ENCODE measurements at regions not wholly inside any gene's neighbourhood (a gene's known extent, or its start where the extent isn't known, plus 50 kb on each side); places are given as distances from the start of the nearest gene placed in this dataset.
"Not testable (repeated sequence)": the region's sequence is repeated elsewhere in the genome, so short reads cannot be mapped to it uniquely, and the experiment has no call there.

DNA sequence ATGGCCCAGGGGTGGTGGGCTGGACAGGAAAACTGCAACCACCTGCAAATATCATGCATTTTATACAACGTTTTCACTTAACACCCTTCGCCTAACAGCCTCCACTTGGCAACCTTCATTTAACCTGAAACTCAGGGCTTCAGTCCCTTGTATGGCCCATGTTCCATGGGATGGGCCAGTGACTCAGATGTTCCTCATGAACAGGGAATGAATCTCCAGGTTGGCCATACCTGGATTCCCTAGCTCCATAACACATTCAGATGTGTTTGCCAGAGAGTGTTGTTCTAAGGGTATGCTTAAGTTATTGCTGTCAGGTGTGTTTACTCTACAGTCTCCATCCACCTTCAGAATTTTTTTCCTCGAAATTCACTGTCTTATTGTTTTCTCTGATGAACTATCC, 316.9 kb downstream of the JRKL start:
- no peak for DNase-seq

DNA sequence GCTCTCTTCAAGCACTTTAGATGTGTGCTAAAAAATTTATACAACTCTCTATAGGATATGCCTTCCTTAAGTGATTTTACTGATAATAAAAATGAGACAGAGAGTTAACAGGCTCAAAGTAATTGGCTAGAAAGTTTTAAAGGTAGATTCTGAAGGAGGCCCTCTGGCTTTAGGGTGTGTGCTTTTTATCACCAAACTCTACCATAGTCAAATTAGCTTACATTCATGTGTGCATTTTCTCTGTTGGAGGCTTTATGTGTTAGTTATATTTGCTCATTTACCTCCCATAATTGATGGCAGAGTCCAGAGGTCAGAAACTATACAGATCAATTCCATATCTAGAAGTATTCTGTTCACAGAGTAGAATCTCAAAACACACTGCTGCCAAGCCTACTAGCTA, 317.5 kb downstream of the JRKL start:
- no peak for DNase-seq

DNA sequence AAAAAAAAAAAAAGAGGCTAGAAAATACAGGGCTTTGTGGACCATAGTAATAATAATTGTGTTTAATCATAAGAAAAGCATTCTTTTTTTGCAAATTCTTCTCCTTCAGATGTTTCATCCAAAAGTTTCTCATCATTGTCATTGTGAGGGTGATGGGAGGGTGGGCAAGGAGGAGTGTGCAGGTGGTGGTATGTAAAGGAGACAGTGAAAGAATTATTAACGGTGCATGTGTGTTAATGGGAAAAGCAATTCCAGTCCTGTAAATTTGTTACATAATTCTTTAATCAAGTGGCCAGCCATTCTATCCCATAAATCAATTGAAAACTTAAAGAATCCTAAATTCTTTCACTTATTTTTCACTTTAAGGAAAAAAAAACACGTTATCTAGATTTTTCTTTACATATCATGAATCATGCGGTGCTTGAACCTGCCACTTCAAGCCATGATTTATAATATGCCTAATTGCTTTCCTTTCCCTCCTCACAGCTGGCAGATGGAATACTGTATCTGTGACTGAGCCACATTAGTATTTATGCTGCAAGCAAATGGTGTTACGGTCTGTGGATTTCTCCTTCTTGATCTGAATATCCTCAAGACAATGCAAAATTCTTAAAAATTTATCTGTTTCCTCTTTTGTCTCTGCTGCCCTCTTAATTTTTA, 318.5 kb downstream of the JRKL start:
- DNase-seq: peak; percentile 3

DNA sequence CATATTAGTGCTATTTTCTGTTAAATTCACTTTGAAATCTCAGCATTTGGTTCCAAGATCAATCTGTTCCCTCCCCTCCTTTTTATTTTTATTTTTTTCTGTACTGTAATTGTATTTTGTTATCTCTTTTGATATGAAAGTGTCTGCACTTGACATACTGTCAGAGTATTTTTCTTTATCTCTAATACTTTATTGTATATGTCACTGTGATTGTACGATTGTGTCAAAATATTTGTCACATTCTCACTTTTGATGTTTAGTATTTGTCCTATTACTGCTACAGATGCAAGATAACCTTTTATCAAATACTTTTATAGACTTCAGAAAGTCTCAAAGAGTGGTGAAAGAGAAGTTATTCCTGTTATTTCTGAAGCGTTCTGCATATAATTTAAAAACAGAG, 323.5 kb downstream of the JRKL start:
- no peak for DNase-seq

DNA sequence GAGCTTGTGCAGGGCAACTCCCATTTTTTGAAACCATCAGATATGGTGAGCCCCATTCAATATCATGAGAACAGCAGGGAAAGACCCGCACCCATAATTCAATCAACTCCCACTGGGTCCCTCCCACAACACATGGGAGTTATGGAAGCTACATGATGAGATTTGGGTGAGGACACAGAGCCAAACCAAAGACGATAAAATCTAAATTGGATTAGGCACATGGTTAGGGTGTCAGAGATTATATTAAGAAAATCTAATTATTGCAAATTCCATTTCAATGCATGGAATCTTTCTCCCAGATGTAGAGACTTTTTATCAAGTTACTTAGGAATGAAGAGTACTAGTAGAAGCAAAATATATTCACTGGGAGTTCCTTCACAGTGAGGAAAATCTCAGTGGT, 324.9 kb downstream of the JRKL start:
- no peak for DNase-seq

DNA sequence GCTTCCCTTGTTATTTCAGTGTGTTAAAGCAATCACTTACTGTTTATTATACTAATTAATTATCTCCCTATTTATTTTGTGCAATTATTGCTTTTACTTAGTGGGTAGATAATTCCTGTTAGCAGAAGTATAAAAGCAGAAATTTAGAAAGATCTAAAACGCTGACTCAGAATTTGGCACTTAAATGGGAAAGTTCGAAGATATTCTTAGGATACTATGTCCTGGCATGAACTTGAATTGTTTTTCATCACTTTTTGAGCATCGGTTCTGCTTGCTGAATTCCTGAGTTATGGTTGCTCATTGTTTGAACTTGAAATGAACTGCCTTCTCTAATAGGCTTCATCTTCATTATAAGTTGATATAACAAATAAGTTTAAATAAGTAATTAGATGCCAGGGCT, 325.4 kb downstream of the JRKL start:
- no peak for DNase-seq

DNA sequence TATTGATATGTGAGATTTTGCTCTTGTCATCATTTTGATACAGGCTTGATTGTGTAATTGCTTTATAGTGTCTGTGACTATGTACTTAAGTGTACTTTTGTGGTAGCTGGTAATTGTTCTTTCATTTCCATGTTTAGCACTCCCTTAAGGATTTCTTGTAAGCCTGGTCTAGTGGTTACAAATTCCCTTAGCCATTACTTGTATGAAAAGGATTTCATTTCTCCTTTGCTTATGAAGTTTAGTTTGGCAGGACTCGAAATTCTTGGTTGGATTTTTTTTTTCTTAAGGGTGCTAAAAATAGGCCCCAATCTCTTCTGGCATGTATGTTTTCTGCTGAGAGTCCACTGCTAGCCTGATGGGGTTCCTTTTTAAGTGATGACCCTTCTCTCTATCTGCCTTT, 346.8 kb downstream of the JRKL start:
- DNase-seq: no peak

DNA sequence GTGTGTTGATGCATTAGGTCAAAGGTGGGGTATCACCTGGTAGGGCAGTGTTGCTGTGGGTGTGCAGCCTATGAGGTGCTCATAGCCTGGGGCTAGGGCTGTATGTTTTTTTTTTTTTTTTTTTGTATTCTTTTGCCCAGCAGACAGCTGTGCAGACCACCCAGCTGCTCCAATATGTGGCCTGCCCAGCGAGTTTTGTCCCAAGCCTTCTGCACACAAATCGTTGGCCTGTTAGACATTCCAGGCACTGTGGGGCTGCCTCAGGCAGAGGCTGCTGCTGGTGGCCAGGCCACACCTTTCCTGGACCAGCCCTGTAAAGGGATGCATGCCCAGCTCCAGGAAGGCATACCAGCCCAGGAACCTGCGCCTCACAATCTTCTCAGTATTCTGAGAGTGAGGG, 348.5 kb downstream of the JRKL start:
- no peak for DNase-seq

DNA sequence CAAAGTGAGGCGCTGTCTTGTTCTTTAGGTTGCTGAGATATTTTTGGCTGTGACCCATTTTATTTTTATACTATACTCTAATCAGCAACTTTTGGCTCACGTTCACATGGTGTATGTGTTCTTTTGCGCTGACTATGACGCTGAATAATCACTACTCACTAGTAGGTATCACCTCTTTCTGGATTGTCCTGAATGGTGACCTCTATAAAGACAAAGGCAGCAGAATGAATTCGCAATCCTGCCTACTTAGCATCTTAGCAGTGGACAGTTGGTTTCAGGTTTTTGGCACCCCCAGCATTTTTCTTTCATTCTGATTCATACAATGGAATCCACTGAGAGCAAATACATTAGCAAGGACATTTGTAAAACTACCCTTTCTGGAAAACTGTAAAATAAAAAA, 351.3 kb downstream of the JRKL start:
- no peak for DNase-seq

DNA sequence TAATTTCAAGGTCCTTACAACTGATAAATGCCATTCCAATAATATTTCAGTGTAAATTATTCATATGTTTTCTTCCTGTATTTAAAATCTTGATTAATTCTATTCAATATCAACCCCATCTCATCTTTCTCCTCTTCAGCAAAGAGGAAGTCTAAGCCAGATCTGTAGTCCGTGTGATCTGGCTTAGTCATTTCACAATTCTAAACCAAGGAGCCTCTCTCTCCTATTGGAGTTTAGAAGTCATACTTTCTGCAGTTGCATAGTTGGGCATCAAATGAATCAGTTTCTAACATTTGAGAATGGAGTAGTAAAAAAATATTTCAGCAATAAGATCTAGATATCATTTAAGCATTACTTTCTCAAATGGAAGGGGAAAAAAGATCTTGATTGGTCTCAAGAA, 354.9 kb downstream of the JRKL start:
- no peak for DNase-seq

DNA sequence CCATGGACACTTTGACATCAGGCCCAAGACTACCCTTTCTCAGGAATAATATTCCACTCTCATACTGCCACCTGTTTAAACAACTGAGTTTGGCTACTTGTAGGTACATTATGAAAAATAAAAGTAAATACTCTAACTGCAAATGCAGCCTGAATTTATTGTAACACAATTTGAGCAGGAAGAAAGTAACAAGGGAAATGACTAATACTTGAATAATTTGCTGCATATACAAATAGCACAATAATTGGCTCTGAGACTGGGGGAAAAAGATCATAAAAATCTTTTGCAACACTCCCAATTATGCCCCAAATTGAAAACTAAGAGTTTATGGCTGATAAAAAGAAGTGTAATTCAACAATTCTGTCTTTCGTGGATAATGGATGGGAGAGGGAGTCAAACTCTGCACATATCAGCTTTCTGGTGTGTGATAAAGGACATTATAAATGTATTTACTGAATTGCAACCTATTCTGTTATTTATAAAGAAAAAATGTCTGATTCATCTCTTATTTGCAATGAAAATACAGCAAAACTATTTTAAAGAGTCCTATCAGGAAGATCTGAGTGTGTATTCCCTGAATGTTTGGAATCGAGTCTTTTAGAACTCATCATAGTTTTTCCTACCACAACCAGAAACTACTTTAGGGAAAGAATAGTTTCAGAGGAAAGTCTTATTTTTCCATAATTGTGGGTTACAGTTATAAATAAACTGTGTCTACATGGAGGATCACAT, 359.0 kb downstream of the JRKL start:
- no peak for DNase-seq

DNA sequence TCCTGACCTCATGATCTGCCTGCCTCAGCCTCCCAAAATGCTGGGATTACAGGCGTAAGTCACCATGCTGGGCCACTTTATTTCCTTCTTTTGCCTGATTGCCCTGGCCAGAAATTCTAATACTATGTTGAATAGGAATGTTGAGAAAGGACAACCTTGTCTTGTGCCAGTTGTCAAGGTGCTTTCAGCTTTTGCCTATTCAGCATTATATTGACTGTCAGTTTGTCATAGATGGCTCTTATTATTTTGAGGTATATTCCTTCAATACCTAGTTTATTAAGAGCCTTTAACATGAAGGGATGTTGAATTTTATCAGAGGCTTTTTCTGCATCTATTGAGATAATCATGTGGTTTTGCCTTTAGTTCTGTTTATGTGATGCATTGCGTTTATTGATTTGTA, 362.0 kb downstream of the JRKL start:
- DNase-seq: not testable (repeated sequence)

DNA sequence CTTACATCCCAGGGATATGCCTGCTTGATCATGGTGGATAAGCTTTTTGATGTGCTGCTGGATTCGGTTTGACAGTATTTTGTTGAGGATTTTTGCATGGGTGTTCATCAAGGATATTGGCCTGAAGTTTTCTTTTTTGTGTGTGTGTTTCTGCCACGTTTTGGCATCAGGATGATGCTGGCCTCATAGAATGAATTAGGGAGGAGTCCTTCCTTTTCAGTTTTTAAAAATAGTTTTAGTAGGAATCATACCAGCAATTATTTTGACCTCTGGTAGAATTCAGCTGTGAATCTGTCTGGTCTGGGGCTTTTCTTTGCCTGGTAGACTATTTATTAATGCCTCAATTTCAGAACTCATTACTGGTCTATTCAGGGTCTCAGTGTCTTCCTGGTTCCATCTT, 362.4 kb downstream of the JRKL start:
- no peak for DNase-seq

DNA sequence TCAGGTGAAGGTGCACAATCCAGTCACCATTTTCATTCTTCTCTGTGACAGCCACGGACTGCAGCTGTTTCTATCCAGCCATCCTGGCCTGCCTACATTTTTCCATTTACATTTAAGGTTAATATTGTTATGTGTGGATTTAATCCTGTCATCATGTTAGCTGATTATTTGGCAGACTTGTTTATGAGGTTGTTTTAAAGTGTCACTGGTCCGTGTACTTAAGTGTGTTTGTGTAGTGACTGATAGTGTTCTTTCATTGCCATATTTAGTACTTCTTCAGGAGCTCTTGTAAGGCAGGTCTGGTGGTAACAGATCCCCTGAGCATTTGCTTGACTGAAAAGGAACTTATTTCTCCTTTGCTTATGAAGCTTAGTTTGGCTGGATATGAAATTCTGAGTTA, 364.2 kb downstream of the JRKL start:
- DNase-seq: no peak

DNA sequence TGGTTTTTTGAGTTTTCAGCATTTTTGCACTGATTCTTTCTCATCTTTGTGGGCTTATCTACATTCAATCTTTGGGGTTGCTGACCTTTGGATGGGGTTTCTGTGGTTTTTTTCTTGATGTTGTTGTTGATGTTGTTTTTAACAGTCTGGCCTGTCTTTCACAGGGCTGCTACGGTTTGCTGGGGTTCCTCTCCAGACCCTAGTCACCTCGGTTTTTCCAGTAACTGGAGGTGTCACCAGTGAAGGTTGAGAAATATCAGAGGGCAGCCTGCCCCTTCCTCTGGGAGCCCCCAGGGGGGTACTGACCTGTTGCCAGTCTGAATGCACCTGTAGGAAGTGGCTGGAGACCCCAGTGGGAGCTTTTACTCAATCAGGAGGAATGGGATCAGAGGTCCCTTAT, 365.4 kb downstream of the JRKL start:
- DNase-seq: no peak

DNA sequence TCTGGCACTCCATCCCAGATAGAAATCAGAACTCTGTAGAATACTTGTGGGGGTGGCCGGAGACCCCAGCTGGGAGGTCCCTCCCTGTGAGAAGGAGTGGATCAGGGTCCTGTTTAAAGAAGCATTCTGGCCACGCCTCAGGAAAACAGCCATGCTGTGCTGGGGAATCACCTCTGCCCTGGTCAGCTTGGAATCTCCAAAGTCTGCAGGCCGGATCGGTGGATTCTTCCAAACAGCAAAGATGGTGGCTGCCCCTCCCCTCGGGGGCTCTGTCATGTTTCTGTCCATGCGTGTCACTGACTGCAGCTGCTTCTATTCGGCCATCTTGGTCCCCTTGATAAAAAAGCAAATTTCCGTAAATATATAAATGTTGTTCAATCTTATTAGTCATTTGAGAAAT, 365.9 kb downstream of the JRKL start:
- no peak for DNase-seq

DNA sequence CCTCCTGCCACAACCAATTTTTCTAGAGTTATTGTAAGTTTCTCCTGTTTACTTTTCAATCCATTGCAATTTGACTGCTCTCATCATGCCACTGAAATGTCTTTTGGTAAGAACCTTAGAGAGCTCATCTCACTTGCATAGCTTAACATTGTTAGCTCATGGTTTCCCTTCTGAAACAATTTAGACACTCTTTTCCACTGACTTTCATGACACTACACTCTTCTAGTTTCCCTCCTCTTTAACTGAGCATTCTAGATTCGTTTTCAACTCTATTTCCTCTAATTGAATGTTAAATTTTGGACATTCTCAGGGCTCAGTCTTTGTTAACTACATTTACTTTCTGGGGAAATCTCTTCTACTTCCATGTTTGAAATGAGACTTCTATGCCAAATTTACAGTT, 369.1 kb downstream of the JRKL start:
- DNase-seq: no peak

DNA sequence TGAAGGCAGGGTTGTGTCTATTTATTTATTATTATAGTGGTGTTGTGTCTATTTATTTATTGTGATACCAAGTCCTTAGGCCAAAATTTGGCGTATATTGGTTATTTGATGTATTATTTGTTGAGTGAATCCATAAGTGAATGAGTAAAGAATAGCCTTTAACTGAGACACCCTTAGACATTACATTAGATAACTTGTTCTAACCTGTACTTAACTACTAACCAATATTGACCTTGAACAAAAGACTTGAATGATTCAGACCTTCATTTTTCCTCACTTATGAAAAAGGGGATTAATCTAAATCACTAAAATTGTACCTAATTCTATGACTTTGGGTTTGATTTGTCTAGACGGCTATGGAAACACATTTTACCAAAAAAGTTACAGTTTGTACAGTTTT, 370.5 kb downstream of the JRKL start:
- DNase-seq: no peak

DNA sequence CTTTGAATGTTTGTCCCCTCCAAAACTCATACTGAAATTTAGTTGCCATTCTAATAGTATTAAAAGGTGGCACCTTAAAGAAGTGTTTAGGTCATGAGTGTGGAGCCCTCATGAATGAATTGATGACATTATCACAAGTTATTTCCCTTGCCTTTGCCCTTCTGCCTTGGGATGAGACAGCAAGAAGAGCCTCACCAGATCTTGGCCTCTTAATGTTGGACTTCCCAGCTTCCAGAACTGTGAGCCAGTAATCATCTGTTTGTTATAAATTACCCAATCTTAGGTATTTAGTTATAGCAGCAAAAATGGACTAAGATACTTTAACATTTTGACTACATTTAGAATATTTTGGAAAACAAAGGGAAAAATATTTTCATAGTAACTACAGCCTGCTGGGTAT, 371.0 kb downstream of the JRKL start:
- DNase-seq: no peak

DNA sequence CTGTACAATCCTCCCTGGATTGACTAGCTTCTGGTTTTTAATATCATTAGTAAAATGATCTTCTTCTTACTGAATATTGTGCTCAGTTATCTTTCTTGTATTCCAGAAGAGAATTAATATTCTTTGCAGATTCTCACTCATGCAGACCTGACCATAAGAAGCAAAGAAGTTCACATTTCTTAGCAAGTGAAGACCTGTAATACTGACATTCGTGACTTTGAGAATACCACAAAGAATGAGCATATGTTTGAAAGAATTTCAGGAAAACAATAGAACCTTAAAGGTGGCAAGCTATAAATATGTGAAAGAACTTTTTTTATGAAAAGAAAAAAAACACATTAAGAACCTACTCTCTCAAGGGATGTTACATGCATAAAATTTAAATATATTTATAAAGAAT, 371.6 kb downstream of the JRKL start:
- no peak for DNase-seq

DNA sequence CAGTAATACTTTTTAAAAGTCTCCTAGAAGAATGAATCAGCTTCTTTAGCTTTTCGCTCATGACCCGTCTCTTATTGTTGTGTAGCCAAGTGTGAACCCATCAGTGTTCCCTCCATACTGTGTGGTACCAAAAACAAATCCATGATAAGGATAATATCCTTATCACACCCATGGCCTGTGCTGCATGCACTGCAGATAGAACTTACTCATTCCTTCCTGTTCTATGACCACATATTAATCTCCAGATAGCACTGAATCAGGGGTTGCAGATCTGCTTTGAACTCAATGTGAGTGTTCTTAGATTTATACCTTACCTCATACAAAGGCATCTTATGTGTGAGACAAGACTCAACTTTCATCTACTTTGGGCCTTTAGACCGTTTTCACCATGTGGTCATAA, 373.4 kb downstream of the JRKL start:
- DNase-seq: no peak

DNA sequence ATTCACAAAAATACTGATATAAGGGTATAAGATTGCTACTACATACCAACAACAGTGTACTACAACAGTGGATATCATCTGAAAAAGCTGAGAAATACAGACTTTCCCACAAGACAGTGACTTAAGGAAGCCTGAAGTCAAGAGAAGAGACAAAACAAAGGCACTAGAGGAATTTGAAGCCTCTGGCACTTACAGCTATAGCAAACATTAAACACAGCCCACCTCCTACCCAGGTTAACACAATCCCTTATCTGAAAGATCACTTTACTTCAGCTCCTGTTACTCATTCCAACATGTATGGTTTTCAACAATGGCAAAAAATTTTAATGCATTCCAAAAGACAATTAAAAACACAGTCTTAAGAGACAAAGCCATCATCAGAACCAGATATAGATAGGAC, 388.5 kb downstream of the JRKL start:
- no peak for DNase-seq

DNA sequence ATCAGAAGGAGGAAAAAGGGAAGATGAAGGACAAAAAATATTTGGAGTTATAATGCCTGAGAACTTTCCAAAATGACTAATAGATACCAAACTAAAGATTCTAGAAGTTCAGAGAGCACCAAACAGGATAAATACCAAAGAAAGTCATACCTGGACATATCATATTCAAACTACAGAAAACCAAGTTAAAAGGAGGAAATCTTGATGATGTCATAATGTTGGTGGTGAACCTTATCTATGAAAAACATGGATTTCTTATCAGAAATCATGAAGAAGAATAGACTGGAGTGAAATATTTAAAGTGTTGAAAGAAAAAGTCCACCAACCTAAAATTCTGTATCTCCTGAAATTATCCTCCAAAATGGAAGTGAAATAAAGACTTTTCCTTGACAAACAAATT, 389.2 kb downstream of the JRKL start:
- DNase-seq: no peak

DNA sequence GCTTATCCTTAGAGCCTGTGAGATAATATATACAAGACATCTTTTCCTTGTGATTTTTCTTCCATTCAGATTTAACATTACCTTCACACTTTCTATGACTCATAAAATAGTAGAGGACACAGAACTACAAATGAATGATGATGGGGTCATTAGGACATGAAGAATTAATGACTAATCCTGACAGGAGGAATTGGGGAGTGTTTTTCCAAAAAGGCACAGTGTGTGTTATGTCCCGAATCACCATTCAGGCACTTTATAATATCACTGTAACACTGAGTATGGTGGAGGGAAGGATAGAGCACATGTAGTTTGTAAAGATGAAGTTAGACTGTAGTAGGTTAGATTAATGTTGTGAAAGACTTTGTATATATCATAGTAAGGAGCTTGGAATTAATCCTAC, 391.3 kb downstream of the JRKL start:
- no peak for DNase-seq

DNA sequence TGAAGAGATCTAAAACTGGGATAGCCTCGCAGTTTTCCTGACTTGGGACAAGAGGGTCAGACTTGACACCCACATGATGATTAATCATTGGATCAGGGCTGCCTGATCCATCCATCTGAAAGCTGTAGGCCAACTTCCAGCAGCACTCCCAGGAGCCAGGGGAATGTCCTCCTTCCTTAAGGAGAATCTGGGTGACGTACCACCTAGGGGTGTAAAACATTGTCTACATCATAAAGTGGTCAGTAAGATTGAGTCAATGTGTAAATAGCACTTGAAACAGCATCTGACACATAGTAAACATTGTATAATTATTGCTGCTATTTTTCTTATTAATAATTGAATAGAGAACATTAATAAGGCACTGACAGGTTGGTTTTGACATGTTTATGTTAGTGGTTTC, 392.8 kb downstream of the JRKL start:
- no peak for DNase-seq

All from tongue (tissue), 1 donor.